GM21619 (cell line): ENCODE measurements at regions not wholly inside any gene's neighbourhood (a gene's known extent, or its start where the extent isn't known, plus 50 kb on each side); places are given as distances from the start of the nearest gene placed in this dataset.

Experiments used
- ATAC-seq: cut with Tn5 transposase; IDR thresholded peaks from one replicate; pipeline ENCODE4 v1.9.1; 2021; ENCODE audit not compliant: unreplicated experiment

- ATAC-seq: no peak
Observed at GRCh38 chr12:20278276-20278675, 90.1 kb upstream of the PDE3A start.

DNA sequence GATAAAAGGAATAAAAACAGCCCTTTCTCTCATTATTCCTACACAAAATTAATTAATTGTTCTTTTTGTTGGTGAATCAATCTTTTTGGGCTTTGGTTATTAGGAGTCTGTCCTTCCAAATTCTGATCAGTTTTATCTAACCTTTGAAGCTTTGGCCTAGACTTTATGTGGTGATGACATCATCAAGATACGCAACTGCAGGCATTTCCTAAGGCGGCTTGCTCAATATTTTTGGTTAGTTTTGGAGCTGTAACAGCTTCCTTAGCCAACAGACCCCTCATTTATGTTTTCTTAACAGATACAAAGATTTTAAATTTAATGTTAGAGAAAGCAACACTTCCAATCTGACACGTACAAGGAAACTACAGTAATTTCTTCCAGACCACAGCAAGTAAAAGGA lies 87.8 kb upstream of the PDE3A start:
- ATAC-seq: no peak

- ATAC-seq: no peak
Observed at GRCh38 chr12:20282401-20282800, 85.9 kb upstream of the PDE3A start.

- no peak for ATAC-seq
Observed at GRCh38 chr12:20283482-20283881, 84.9 kb upstream of the PDE3A start.

- no peak for ATAC-seq
Observed at GRCh38 chr12:20289520-20289919, 78.8 kb upstream of the PDE3A start.

GRCh38 chr12:20300457-20300856 lies 67.9 kb upstream of the PDE3A start:
- ATAC-seq: no peak

DNA sequence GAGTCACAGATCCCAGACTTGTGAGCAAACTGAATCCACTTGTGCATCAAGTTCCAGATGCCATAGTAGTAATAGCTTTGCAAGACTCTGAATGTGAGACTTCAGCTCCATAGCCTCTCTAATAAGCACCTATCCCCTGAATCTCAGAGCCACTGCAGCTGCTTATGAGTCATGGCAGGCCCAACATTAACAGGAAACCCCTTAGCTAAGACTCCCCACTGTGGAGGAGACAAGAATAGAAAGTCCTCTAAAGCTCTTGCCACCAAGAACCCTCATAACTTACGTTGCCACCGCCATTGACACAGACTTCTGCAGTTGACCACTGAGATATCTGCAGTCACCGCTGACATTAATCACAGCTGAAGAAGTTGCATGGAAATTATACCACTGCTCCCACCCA lies 62.9 kb upstream of the PDE3A start:
- no peak for ATAC-seq

- ATAC-seq: no peak
Observed at GRCh38 chr12:20309504-20310148, 58.7 kb upstream of the PDE3A start.

DNA sequence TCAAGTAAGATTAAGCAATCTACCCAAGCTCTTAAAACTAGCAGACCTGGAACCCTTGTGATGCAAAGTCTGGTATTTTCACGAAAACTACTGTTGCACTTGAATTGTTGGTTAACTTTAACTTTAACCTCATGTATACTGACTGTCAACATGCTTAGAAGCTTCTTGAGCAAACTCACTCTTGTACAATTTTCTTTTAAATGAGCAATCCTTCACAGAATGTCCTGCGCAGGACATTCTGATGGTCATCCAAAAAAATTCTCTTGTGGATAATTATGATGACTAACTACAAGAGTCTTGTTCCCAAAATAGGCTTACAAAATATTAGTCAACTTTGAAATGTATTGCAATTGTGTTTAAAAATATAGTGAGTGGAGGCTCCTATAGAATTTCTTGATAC lies 54.0 kb upstream of the PDE3A start:
- ATAC-seq: no peak

DNA sequence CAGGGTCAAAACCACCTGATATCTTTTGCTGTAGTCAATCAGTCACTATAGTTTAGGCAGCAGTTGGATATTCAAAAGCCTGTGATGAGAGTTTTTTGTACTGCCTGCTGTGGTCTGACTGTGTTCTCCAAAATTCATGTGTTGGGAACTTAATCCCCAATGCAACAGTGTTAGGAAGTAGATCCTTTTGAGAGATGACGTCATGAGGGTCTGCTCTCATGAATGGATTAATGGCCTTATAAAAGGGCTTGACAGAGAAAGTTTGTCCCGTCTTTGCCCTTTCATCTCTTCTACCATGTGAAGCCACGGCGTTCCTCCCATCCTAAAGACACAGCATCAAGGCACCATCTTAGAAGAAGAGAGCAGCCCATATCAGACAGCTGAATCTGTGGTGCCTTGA lies 50.8 kb upstream of the PDE3A start:
- ATAC-seq: no peak
